A673 (cell line): ENCODE measurements at regions not wholly inside any gene's neighbourhood (a gene's known extent, or its start where the extent isn't known, plus 50 kb on each side); places are given as distances from the start of the nearest gene placed in this dataset.

Experiments
- CTCF ChIP-seq: fragments of 300-800, 200-600 bp; sonication (generic); conservative IDR thresholded peaks from 2 replicates; pipeline ENCODE4 v1.5.1; 2017; ENCODE audit warnings: low read depth, mild to moderate bottlenecking, antibody characterized with exemption, low read length, moderate library complexity, mixed read lengths
- EZH2 ChIP-seq: fragments of 200-600 bp; sonication (generic); IDR thresholded peaks from 2 replicates; pipeline ENCODE4 v1.6.1; 2017; ENCODE audit warnings: borderline replicate concordance, low read depth, mild to moderate bottlenecking, mixed read lengths, antibody characterized with exemption, low read length; ENCODE audit not compliant: poor library complexity, severe bottlenecking

DNA sequence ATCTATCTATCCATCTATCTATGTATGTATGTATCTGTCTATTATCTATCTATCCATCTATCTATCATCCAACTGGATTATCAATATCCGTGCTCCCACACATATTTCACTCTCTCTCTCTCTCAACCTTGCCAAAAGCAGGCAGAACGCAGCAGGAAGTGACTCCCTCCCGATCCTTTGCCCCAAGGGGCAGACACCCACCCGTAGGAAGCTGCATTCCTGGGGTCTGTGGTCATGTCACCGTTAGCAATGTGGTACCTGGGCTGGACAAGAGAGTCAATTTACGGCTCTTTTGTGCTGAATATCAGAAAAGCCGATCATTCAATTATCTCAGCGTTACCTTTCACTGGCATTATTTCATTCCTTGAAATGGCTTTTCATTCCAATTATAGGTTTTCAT is 119.6 kb upstream of the PPP2R3B start:
- TF ChIP-seq EZH2 = no peak
- TF ChIP-seq CTCF = no peak
